ENCODE measurements at regions not wholly inside any gene's neighbourhood (a gene's known extent, or its start where the extent isn't known, plus 50 kb on each side); places are given as distances from the start of the nearest gene placed in this dataset.

DNA sequence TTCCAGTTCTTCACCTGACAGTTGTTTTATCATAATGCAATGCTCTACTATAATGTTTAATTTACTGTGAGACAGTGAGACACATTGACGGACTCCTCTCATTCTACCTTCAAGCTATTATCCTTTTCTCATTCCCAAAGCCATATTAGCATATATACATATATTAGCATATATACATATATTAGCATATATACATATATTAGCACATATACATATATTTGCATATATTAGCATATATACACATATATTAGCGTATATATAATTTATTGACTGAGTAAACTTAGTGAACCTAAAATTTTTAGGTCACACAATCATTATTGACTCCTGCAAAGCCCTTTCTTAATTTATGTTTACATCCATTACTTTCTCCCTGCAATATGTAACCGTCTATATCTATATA is 555.0 kb upstream of the ADGRB3 start:
- no peak for FAIRE-seq
- TF ChIP-seq HDAC3 (IDR thresholded peaks at IDR 0.05; ENCODE audit: borderline replicate concordance, partially characterized antibody) (peak; percentile 34), PPARD (CRISPR knock-in tag; IDR thresholded peaks at IDR 0.05) (no peak), CCAR2 (IDR thresholded peaks at IDR 0.05; ENCODE audit: low read depth, low read length) (no peak), RBM39 (optimal IDR thresholded peaks at IDR 0.05; ENCODE audit: low read depth, low read length) (no peak), PKNOX1 (IDR thresholded peaks at IDR 0.05) (peak; percentile 82), ZNF212 (CRISPR knock-in tag; IDR thresholded peaks at IDR 0.05) (no peak)
- TF ChIP-seq, protein P1, sequence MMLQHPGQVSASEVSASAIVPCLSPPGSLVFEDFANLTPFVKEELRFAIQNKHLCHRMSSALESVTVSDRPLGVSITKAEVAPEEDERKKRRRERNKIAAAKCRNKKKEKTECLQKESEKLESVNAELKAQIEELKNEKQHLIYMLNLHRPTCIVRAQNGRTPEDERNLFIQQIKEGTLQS (IDR thresholded peaks at IDR 0.05) = no peak
- TF ChIP-seq, protein P1 (CRISPR knock-in tag; conservative IDR thresholded peaks at IDR 0.05) = no peak
- TF ChIP-seq, protein P2, sequence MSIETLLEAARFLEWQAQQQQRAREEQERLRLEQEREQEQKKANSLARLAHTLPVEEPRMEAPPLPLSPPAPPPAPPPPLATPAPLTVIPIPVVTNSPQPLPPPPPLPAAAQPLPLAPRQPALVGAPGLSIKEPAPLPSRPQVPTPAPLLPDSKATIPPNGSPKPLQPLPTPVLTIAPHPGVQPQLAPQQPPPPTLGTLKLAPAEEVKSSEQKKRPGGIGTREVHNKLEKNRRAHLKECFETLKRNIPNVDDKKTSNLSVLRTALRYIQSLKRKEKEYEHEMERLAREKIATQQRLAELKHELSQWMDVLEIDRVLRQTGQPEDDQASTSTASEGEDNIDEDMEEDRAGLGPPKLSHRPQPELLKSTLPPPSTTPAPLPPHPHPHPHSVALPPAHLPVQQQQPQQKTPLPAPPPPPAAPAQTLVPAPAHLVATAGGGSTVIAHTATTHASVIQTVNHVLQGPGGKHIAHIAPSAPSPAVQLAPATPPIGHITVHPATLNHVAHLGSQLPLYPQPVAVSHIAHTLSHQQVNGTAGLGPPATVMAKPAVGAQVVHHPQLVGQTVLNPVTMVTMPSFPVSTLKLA (conservative IDR thresholded peaks at IDR 0.05) = no peak
- TF ChIP-seq, protein P3, sequence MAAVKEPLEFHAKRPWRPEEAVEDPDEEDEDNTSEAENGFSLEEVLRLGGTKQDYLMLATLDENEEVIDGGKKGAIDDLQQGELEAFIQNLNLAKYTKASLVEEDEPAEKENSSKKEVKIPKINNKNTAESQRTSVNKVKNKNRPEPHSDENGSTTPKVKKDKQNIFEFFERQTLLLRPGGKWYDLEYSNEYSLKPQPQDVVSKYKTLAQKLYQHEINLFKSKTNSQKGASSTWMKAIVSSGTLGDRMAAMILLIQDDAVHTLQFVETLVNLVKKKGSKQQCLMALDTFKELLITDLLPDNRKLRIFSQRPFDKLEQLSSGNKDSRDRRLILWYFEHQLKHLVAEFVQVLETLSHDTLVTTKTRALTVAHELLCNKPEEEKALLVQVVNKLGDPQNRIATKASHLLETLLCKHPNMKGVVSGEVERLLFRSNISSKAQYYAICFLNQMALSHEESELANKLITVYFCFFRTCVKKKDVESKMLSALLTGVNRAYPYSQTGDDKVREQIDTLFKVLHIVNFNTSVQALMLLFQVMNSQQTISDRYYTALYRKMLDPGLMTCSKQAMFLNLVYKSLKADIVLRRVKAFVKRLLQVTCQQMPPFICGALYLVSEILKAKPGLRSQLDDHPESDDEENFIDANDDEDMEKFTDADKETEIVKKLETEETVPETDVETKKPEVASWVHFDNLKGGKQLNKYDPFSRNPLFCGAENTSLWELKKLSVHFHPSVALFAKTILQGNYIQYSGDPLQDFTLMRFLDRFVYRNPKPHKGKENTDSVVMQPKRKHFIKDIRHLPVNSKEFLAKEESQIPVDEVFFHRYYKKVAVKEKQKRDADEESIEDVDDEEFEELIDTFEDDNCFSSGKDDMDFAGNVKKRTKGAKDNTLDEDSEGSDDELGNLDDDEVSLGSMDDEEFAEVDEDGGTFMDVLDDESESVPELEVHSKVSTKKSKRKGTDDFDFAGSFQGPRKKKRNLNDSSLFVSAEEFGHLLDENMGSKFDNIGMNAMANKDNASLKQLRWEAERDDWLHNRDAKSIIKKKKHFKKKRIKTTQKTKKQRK (IDR thresholded peaks at IDR 0.05; ENCODE audit: borderline replicate concordance, low read depth, low read length) = peak; percentile 95; the same call in 1 of the 2 replicates
- TF ChIP-seq, protein P4, sequence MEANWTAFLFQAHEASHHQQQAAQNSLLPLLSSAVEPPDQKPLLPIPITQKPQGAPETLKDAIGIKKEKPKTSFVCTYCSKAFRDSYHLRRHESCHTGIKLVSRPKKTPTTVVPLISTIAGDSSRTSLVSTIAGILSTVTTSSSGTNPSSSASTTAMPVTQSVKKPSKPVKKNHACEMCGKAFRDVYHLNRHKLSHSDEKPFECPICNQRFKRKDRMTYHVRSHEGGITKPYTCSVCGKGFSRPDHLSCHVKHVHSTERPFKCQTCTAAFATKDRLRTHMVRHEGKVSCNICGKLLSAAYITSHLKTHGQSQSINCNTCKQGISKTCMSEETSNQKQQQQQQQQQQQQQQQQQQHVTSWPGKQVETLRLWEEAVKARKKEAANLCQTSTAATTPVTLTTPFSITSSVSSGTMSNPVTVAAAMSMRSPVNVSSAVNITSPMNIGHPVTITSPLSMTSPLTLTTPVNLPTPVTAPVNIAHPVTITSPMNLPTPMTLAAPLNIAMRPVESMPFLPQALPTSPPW (CRISPR knock-in tag; IDR thresholded peaks at IDR 0.05) = peak; percentile 14; the same call in 1 of the 2 replicates

More for the DNA sequence above, 555.0 kb upstream of the ADGRB3 start:
- no peaks in the 10 kb centered on the region for H4K20me1 ChIP-seq (replicated peaks; ENCODE audit: control insufficient read depth, insufficient read depth, low read length)
- no peak overlapping the region for H3K4me2 ChIP-seq (ENCODE audit: insufficient read depth, low read length)
- H3K4me1 ChIP-seq (replicated peaks in 1 of 2; ENCODE audit: control insufficient read depth in 2 of 2, insufficient read depth in 2 of 2, low read length in 2 of 2) = peaks cover 0 to 7% of the 10 kb centered on the region in 2 experiments; a peak in 1 of 5 replicates
- H3K79me2 ChIP-seq (ENCODE audit: control insufficient read depth, insufficient read depth, low read length) = peaks cover 29% of the 10 kb centered on the region
- in situ Hi-C loops (cut with MboI) (no loop called here), intact Hi-C loops (cut with micrococcal nuclease) (no loop called here)
- POLR2A ChIA-PET = no interaction called here
- ATAC-seq = peak; percentile 80
- peaks cover 13% of the 10 kb centered on the region for H3K9me3 ChIP-seq (replicated peaks; ENCODE audit: control insufficient read depth, insufficient read depth, low read depth, low read length)
- H3K27ac ChIP-seq (ENCODE audit: extremely low read depth, low read depth, low read length) = no peak overlapping the region
- CTCF ChIA-PET (ENCODE audit: low intra/inter-chr PET ratio) = no interaction called here
- no TSS peak for BruUV-seq (replicated peaks)
- H3K36me3 ChIP-seq (ENCODE audit: control insufficient read depth, insufficient read depth, low read length) = peaks cover 16% of the 10 kb centered on the region
- 48% methylated on average over 3 of the region's 3 CpGs for WGBS (ENCODE audit: insufficient coverage, low coverage, missing lambda C conversion rate)
- H3K4me3 ChIP-seq = no peak overlapping the region
- H3K9me1 ChIP-seq (ENCODE audit: control insufficient read depth, insufficient read depth, low read length) = no peaks in the 10 kb centered on the region
- H2AFZ ChIP-seq (ENCODE audit: low read depth, low read length) = no peak overlapping the region
- no peak for DNase-seq (ENCODE audit: extremely low read depth in 1 of 4, low spot score in 3 of 4)
- H3K27me3 ChIP-seq (ENCODE audit: control insufficient read depth in 2 of 2, insufficient read depth in 2 of 2, low read length in 2 of 2) = no peaks in the 10 kb centered on the region
- H3K9ac ChIP-seq (ENCODE audit: insufficient read depth in 1 of 2, low read depth in 2 of 2, low read length in 2 of 2) = no peak overlapping the region

Measured in K562 (cell line).